H1 (cell line): ENCODE measurements at regions not wholly inside any gene's neighbourhood (a gene's known extent, or its start where the extent isn't known, plus 50 kb on each side); places are given as distances from the start of the nearest gene placed in this dataset.

Source experiments
- CTCF ChIP-seq, 3 experiments: IDR thresholded peaks; 1 replicate in 2 of 3; 2 replicates in 1 of 3; pipeline versions ENCODE4 v1.5.1 to v1.6.1; 2011; ENCODE audit warnings: low read length in 3 of 3, mild to moderate bottlenecking in 3 of 3, inconsistent platforms in 2 of 3, low read depth in 1 of 3, moderate library complexity in 1 of 3; ENCODE audit not compliant: insufficient read depth in 1 of 3; ENCODE audit errors: control extremely low read depth in 1 of 3
- HDAC2 ChIP-seq, 2 experiments: fragments of 300-600 bp in 1 of 2; sonication (generic) in 1 of 2; IDR thresholded peaks; 2 replicates each; pipeline ENCODE4 v1.6.1; 2011 to 2012; ENCODE audit warnings: low read depth in 2 of 2, low read length in 2 of 2, mild to moderate bottlenecking in 2 of 2, moderate library complexity in 2 of 2, borderline replicate concordance in 1 of 2, inconsistent platforms in 1 of 2
- JUND ChIP-seq: IDR thresholded peaks from 2 replicates; pipeline ENCODE4 v1.6.1; 2011; ENCODE audit warnings: mild to moderate bottlenecking, improper control_type of control experiment, low read length
- MAX ChIP-seq: IDR thresholded peaks from 2 replicates; pipeline ENCODE4 v1.6.1; 2012; ENCODE audit warnings: inconsistent platforms
- RBBP5 ChIP-seq: IDR thresholded peaks from 2 replicates; pipeline ENCODE4 v1.7.1; 2012; ENCODE audit warnings: low read depth, mild to moderate bottlenecking, inconsistent platforms, low read length, moderate library complexity, borderline replicate concordance
- RFX5 ChIP-seq: IDR thresholded peaks from 2 replicates; pipeline ENCODE4 v1.6.1; 2011; ENCODE audit warnings: low read depth, low read length, improper control_type of control experiment, borderline replicate concordance
- SIX5 ChIP-seq: IDR thresholded peaks from 2 replicates; pipeline ENCODE4 v1.6.1; 2011; ENCODE audit warnings: mild to moderate bottlenecking, low read depth, low read length
- TBP ChIP-seq: IDR thresholded peaks from 2 replicates; pipeline ENCODE4 v1.6.1; 2011; ENCODE audit warnings: low read depth, low read length, improper control_type of control experiment

DNA sequence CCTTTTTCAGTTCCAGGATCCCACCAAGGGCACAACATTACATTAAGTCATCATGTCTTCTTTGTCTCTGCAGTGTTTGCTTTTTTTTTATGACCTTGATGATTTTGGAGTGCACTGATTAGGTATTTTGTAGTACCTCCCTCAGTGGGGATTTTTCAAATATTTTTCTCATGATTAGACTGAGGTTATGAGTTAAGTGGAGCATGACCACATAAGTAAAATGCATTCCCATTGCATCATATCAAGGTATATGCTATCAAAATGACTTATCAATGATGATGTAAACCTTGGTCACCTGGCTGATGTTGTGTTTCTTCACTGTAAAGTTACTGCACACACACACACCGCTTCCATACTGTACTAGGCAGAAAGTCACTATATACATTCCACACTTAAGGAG lies 96.7 kb upstream of the TRPC4 start (continued):
- TF ChIP-seq CTCF (IDR thresholded peaks at IDR 0.05; ENCODE audit: control extremely low read depth in 1 of 3, insufficient read depth in 1 of 3, low read depth in 1 of 3, low read length in 3 of 3) = no peak
- TF ChIP-seq JUND = no peak
- TF ChIP-seq RFX5 = no peak
- TF ChIP-seq RBBP5 = no peak
- TF ChIP-seq TBP = no peak
- no peak for TF ChIP-seq MAX
- TF ChIP-seq SIX5 = no peak
- no peak for TF ChIP-seq HDAC2 (IDR thresholded peaks at IDR 0.05; ENCODE audit: borderline replicate concordance in 1 of 2, low read depth in 2 of 2, low read length in 2 of 2)
